Gastrocnemius medialis (tissue), 4 donors: ENCODE measurements at regions not wholly inside any gene's neighbourhood (a gene's known extent, or its start where the extent isn't known, plus 50 kb on each side); places are given as distances from the start of the nearest gene placed in this dataset.

Source experiments
- CTCF ChIP-seq, 5 experiments: fragments of 450-650 bp in 3 of 5; fragments of 200-600 bp in 2 of 5; sonication (generic) in 2 of 5; IDR thresholded peaks in 4 of 5; conservative IDR thresholded peaks in 1 of 5; 1 replicate in 4 of 5; 2 replicates in 1 of 5; pipeline ENCODE4 v1.5.1; 2016 to 2019; ENCODE audit warnings: antibody characterized with exemption in 5 of 5, mild to moderate bottlenecking in 3 of 5, moderate library complexity in 3 of 5
- POLR2A ChIP-seq, 2 donors: fragments of 450-650 bp; IDR thresholded peaks; one replicate each; pipeline ENCODE4 v1.6.1; 2017; ENCODE audit warnings: antibody characterized with exemption in 2 of 2, mild to moderate bottlenecking in 2 of 2, moderate library complexity in 2 of 2

DNA sequence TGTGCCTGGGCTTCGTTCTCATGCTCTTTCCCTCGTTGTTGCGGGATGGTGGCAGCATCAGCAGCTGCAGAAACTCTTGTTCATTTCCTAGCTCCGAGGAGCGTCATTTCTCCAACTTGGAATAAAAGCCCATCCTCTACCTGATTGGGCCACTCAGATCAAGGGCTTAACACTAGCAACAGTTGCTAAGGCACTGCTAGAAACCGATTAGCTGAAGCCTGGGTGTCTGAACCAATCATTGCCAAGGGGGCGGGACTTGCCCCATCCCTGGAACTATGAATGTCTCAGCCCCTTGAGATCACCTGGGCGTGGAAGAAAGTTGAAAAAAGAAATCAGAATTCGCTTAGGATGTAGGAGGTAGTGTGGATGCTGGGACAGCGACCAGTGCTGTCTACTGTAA is 145.3 kb downstream of the FOXL1 start:
- TF ChIP-seq CTCF (IDR thresholded peaks at IDR 0.05 in 4 of 5, conservative IDR thresholded peaks at IDR 0.05 in 1 of 5) (no peak), POLR2A (IDR thresholded peaks at IDR 0.05) (no peak)
